Spleen (tissue), 7 donors: ENCODE measurements at regions not wholly inside any gene's neighbourhood (a gene's known extent, or its start where the extent isn't known, plus 50 kb on each side); places are given as distances from the start of the nearest gene placed in this dataset.

Source experiments
- POLR2A ChIP-seq, 3 donors: fragments of 450-650 bp; IDR thresholded peaks; one replicate each; pipeline ENCODE4 v1.5.1; 2017; ENCODE audit warnings: antibody characterized with exemption in 3 of 3, mild to moderate bottlenecking in 1 of 3
- POLR2AphosphoS5 ChIP-seq, 3 donors: sonication (generic); formaldehyde crosslinking; IDR thresholded peaks; one replicate each; pipeline ENCODE4 v1.5.1; 2017; ENCODE audit warnings: antibody characterized with exemption in 3 of 3
- TF ChIP-seq, protein P1 (sequence below), 11 experiments: fragments of 200-600 bp in 7 of 11; fragments of 450-650 bp in 4 of 11; sonication (generic) in 4 of 11; IDR thresholded peaks in 8 of 11; conservative IDR thresholded peaks in 3 of 11; 1 replicate in 7 of 11; 2 replicates in 4 of 11; pipeline versions ENCODE4 v1.4.0 to v1.8.0; 2016 to 2021; ENCODE audit warnings: antibody characterized with exemption in 11 of 11, inconsistent platforms in 4 of 11, mild to moderate bottlenecking in 1 of 11
- donor health status: DM: no; HTN: no; CAD: no; lungs with moderate emphysema.
- donor health status: DM: no; HTN: no; CAD: no.
- donor health status: DM: no; HTN: no; CAD: no.

DNA sequence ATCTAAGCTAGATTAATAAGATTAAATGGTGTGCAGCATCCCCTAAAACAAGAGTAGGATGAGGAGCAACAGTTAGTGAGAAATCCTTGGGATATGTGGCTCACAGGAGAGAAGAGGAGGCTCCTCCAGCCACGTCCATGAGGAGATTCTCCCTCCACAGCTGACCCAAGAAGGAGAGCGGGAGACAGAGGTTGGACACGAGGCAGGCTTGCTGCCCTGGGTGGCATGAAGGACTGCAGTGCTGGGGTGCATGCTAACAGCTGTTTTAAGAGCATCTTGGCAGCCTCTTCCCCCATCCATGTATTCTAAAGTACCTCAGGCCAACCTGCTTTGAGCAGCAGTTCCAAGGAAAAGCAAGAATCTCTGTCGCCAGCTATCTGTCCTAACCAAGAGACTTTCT is 284.4 kb upstream of the B3GAT1 start:
- no peak for TF ChIP-seq POLR2AphosphoS5 (IDR thresholded peaks at IDR 0.05)
- TF ChIP-seq, protein P1, sequence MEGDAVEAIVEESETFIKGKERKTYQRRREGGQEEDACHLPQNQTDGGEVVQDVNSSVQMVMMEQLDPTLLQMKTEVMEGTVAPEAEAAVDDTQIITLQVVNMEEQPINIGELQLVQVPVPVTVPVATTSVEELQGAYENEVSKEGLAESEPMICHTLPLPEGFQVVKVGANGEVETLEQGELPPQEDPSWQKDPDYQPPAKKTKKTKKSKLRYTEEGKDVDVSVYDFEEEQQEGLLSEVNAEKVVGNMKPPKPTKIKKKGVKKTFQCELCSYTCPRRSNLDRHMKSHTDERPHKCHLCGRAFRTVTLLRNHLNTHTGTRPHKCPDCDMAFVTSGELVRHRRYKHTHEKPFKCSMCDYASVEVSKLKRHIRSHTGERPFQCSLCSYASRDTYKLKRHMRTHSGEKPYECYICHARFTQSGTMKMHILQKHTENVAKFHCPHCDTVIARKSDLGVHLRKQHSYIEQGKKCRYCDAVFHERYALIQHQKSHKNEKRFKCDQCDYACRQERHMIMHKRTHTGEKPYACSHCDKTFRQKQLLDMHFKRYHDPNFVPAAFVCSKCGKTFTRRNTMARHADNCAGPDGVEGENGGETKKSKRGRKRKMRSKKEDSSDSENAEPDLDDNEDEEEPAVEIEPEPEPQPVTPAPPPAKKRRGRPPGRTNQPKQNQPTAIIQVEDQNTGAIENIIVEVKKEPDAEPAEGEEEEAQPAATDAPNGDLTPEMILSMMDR (IDR thresholded peaks at IDR 0.05 in 8 of 11, conservative IDR thresholded peaks at IDR 0.05 in 3 of 11) = no peak
- TF ChIP-seq POLR2A (IDR thresholded peaks at IDR 0.05) = no peak
